Stimulated activated CD4-positive, alpha-beta T cell treated with anti-CD3 and anti-CD28 coated beads, Interleukin-1b, Interleukin-23, amount 100 ng/mL, for 4 hours (primary cell): ENCODE measurements at regions not wholly inside any gene's neighbourhood (a gene's known extent, or its start where the extent isn't known, plus 50 kb on each side); places are given as distances from the start of the nearest gene placed in this dataset.
"Not testable (repeated sequence)": the region's sequence is repeated elsewhere in the genome, so short reads cannot be mapped to it uniquely, and the experiment has no call there.

Experiments used
- DNase-seq, 2 donors: peaks; one replicate each; pipeline ENCODE4 v3.0.0-alpha.2; 2020; ENCODE audit warnings: low read depth in 2 of 2

- DNase-seq = no peak
These were observed 174.8 kb downstream of the POLR2M start for GRCh38 chr15:57881361-57881760.

- DNase-seq = no peak
These were observed 175.5 kb downstream of the POLR2M start for GRCh38 chr15:57881972-57882371.

GRCh38 chr15:57883701-57884100, 177.2 kb downstream of the POLR2M start:
- DNase-seq = no peak

GRCh38 chr15:57884936-57885335, 178.4 kb downstream of the POLR2M start:
- no peak for DNase-seq

GRCh38 chr15:57885435-57885834, 178.9 kb downstream of the POLR2M start:
- DNase-seq = no peak

GRCh38 chr15:57887825-57888224, 177.7 kb downstream of the ALDH1A2 start:
- DNase-seq = no peak

GRCh38 chr15:57890351-57890750, 175.2 kb downstream of the ALDH1A2 start:
- no peak for DNase-seq

- no peak for DNase-seq
These were observed 174.6 kb downstream of the ALDH1A2 start for GRCh38 chr15:57890878-57891277.

- no peak for DNase-seq
These were observed 173.3 kb downstream of the ALDH1A2 start for GRCh38 chr15:57892181-57892580.

- no peak for DNase-seq
These were observed 172.5 kb downstream of the ALDH1A2 start for GRCh38 chr15:57893040-57893439.

- DNase-seq = no peak
These were observed 170.2 kb downstream of the ALDH1A2 start for GRCh38 chr15:57895291-57895690.

GRCh38 chr15:57896114-57896513, 169.4 kb downstream of the ALDH1A2 start:
- DNase-seq = no peak

GRCh38 chr15:57896899-57897298, 168.6 kb downstream of the ALDH1A2 start:
- DNase-seq = not testable (repeated sequence)

GRCh38 chr15:57897870-57898269, 167.6 kb downstream of the ALDH1A2 start:
- DNase-seq = no peak

- no peak for DNase-seq
These were observed 163.4 kb downstream of the ALDH1A2 start for GRCh38 chr15:57902155-57902554.
